Upper lobe of right lung (tissue), 1 donor: ENCODE measurements at regions not wholly inside any gene's neighbourhood (a gene's known extent, or its start where the extent isn't known, plus 50 kb on each side); places are given as distances from the start of the nearest gene placed in this dataset.
A peak's percentile ranks its signal among the peaks of the same experiment; 100 is the strongest.

ENCODE experiments used
- ATAC-seq: fragments of 200-7000 bp; cut with Tn5 transposase; one replicate; pipeline ENCODE4 v1.9.1; 2020; ENCODE audit warnings: mild to moderate bottlenecking, moderate library complexity
- DNase-seq: peaks from one replicate; pipeline ENCODE4 v3.0.0-alpha.2; 2020
- H3K27ac ChIP-seq: fragments of 200-600 bp; one replicate; pipeline ENCODE4 v1.8.0; 2022
- H3K27me3 ChIP-seq: fragments of 200-600 bp; one replicate; pipeline ENCODE4 v1.8.0; 2022; ENCODE audit warnings: mild to moderate bottlenecking
- H3K36me3 ChIP-seq: fragments of 200-600 bp; one replicate; pipeline ENCODE4 v1.8.0; 2022
- H3K4me1 ChIP-seq: fragments of 200-600 bp; one replicate; pipeline ENCODE4 v1.8.0; 2022
- H3K4me3 ChIP-seq: fragments of 200-600 bp; one replicate; pipeline ENCODE4 v1.8.0; 2022; ENCODE audit warnings: mild to moderate bottlenecking
- H3K9me3 ChIP-seq: fragments of 200-600 bp; one replicate; pipeline ENCODE4 v1.8.0; 2022
- CTCF ChIP-seq: fragments of 200-600 bp; IDR thresholded peaks from one replicate; pipeline ENCODE4 v1.8.0; 2022; ENCODE audit warnings: antibody characterized with exemption
- intact Hi-C: fragments of 100-400 bp; cut with DNase I; formaldehyde crosslinking; loops from one replicate; pipeline ENCODE4 v1.11.0; 2022
- donor health status: DM: no; HTN: yes; CAD: no; lungs with severe emphysema.

- Histone ChIP-seq H3K36me3 (no peaks in the 10 kb centered on the region), H3K4me1 (peaks cover 7% of the 10 kb centered on the region), H3K27me3 (no peaks in the 10 kb centered on the region), H3K27ac (no peak overlapping the region), H3K9me3 (no peaks in the 10 kb centered on the region), H3K4me3 (no peak overlapping the region)
- DNase-seq = no peak
- no peak for ATAC-seq
- TF ChIP-seq CTCF = no peak
- intact Hi-C loops = no loop called here
Observed at GRCh38 chr4:137702512-137702911, 170.2 kb upstream of the PCDH18 start.

- no peak overlapping the region for H3K27ac ChIP-seq
- no peaks in the 10 kb centered on the region for H3K9me3 ChIP-seq
- ATAC-seq (no peak), DNase-seq (no peak)
- no peak overlapping the region for H3K4me3 ChIP-seq
- H3K27me3 ChIP-seq = no peaks in the 10 kb centered on the region
- no peak for TF ChIP-seq CTCF
- H3K36me3 ChIP-seq = no peaks in the 10 kb centered on the region
- intact Hi-C loops = no loop called here
- peaks cover 7% of the 10 kb centered on the region for H3K4me1 ChIP-seq
Observed at GRCh38 chr4:137701401-137701800, 169.1 kb upstream of the PCDH18 start.

GRCh38 chr4:137700751-137701150 is 168.5 kb upstream of the PCDH18 start:
- no peak for TF ChIP-seq CTCF
- H3K27me3 ChIP-seq = no peaks in the 10 kb centered on the region
- peak; percentile 84 for ATAC-seq
- H3K27ac ChIP-seq = no peak overlapping the region
- no peak overlapping the region for H3K4me3 ChIP-seq
- no peaks in the 10 kb centered on the region for H3K36me3 ChIP-seq
- no peak for DNase-seq
- H3K4me1 ChIP-seq = peaks cover 3% of the 10 kb centered on the region
- intact Hi-C loops = no loop called here
- H3K9me3 ChIP-seq = no peaks in the 10 kb centered on the region

- H3K36me3 ChIP-seq = no peaks in the 10 kb centered on the region
- H3K9me3 ChIP-seq = no peaks in the 10 kb centered on the region
- no peaks in the 10 kb centered on the region for H3K4me1 ChIP-seq
- H3K27me3 ChIP-seq = no peaks in the 10 kb centered on the region
- no peak for DNase-seq
- no peak overlapping the region for H3K4me3 ChIP-seq
- ATAC-seq = no peak
- intact Hi-C loops = no loop called here
- TF ChIP-seq CTCF = no peak
- no peak overlapping the region for H3K27ac ChIP-seq
Observed at GRCh38 chr4:137700072-137700471, 167.8 kb upstream of the PCDH18 start.

GRCh38 chr4:137694138-137694537 is 161.8 kb upstream of the PCDH18 start:
- intact Hi-C loops = no loop called here
- no peak overlapping the region for H3K4me3 ChIP-seq
- no peaks in the 10 kb centered on the region for H3K36me3 ChIP-seq
- H3K27me3 ChIP-seq = no peaks in the 10 kb centered on the region
- no peaks in the 10 kb centered on the region for H3K4me1 ChIP-seq
- H3K9me3 ChIP-seq = no peaks in the 10 kb centered on the region
- no peak overlapping the region for H3K27ac ChIP-seq
- no peak for TF ChIP-seq CTCF
- DNase-seq (no peak), ATAC-seq (no peak)

GRCh38 chr4:137693641-137694040 is 161.3 kb upstream of the PCDH18 start:
- Histone ChIP-seq H3K4me3 (no peak overlapping the region), H3K36me3 (no peaks in the 10 kb centered on the region), H3K9me3 (no peaks in the 10 kb centered on the region), H3K27ac (no peak overlapping the region), H3K4me1 (no peaks in the 10 kb centered on the region), H3K27me3 (no peaks in the 10 kb centered on the region)
- DNase-seq (no peak), ATAC-seq (no peak)
- TF ChIP-seq CTCF = no peak
- intact Hi-C loops = no loop called here
